Right lobe of liver (tissue), 6 donors: ENCODE measurements at regions not wholly inside any gene's neighbourhood (a gene's known extent, or its start where the extent isn't known, plus 50 kb on each side); places are given as distances from the start of the nearest gene placed in this dataset.

Source experiments
- ATAC-seq, 4 donors: fragments of 200-7000 bp; cut with Tn5 transposase; one replicate each; pipeline ENCODE4 v1.9.1; 2020; ENCODE audit warnings: mild to moderate bottlenecking in 4 of 4, moderate library complexity in 4 of 4
- DNase-seq, 3 donors: peaks; one replicate each; pipeline ENCODE4 v3.0.0-alpha.2; 2020
- H3K27ac ChIP-seq, 3 donors: fragments of 200-600 bp; one replicate each; pipeline ENCODE4 v1.8.0; 2022
- H3K27me3 ChIP-seq, 2 donors: fragments of 200-600 bp; one replicate each; pipeline ENCODE4 v1.8.0; 2022
- H3K36me3 ChIP-seq, 4 donors: fragments of 200-600 bp; sonication (generic) in 1 of 4; one replicate each; pipeline versions ENCODE4 v1.5.1 to v1.8.0; 2017 to 2022; ENCODE audit warnings: control low read depth in 1 of 4
- H3K4me1 ChIP-seq, 4 donors: fragments of 200-600 bp; sonication (generic) in 1 of 4; one replicate each; pipeline versions ENCODE4 v1.5.1 to v1.8.0; 2017 to 2022; ENCODE audit warnings: control low read depth in 1 of 4
- H3K4me3 ChIP-seq, 3 donors: fragments of 200-600 bp; one replicate each; pipeline ENCODE4 v1.8.0; 2022
- H3K9me3 ChIP-seq, 4 donors: fragments of 200-600 bp; sonication (generic) in 1 of 4; one replicate each; pipeline versions ENCODE4 v1.5.1 to v1.8.0; 2017 to 2022; ENCODE audit warnings: control low read depth in 1 of 4
- CTCF ChIP-seq, 4 donors: fragments of 200-600 bp in 3 of 4; fragments of 450-650 bp in 1 of 4; IDR thresholded peaks; one replicate each; pipeline versions ENCODE4 v1.5.1 to v1.8.0; 2016 to 2022; ENCODE audit warnings: antibody characterized with exemption in 4 of 4, mild to moderate bottlenecking in 2 of 4
- POLR2A ChIP-seq: fragments of 450-650 bp; IDR thresholded peaks from one replicate; pipeline ENCODE4 v1.6.1; 2017; ENCODE audit warnings: antibody characterized with exemption, mild to moderate bottlenecking
- WGBS: methylation state at CpG from one replicate; pipeline ENCODE4 v1.1.6; 2018; ENCODE audit warnings: low coverage, low lambda C conversion rate; ENCODE audit not compliant: insufficient coverage; ENCODE audit errors: missing lambda C conversion rate; 5-methylcytosine and 5-hydroxymethylcytosine counted together
- intact Hi-C, 2 donors: fragments of 100-400 bp; cut with DNase I; formaldehyde crosslinking; loops; one replicate each; pipeline versions ENCODE4 v1.11.2 to v1.14.1; 2022
- donor health status: DM: no; HTN: yes; CAD: no.
- donor health status: DM: no; HTN: no; CAD: no.
- donor health status: DM: no; HTN: no; CAD: no.
- donor health status: DM: no; HTN: yes; CAD: no.
- donor health status: DM: no; HTN: yes; CAD: no.

DNA sequence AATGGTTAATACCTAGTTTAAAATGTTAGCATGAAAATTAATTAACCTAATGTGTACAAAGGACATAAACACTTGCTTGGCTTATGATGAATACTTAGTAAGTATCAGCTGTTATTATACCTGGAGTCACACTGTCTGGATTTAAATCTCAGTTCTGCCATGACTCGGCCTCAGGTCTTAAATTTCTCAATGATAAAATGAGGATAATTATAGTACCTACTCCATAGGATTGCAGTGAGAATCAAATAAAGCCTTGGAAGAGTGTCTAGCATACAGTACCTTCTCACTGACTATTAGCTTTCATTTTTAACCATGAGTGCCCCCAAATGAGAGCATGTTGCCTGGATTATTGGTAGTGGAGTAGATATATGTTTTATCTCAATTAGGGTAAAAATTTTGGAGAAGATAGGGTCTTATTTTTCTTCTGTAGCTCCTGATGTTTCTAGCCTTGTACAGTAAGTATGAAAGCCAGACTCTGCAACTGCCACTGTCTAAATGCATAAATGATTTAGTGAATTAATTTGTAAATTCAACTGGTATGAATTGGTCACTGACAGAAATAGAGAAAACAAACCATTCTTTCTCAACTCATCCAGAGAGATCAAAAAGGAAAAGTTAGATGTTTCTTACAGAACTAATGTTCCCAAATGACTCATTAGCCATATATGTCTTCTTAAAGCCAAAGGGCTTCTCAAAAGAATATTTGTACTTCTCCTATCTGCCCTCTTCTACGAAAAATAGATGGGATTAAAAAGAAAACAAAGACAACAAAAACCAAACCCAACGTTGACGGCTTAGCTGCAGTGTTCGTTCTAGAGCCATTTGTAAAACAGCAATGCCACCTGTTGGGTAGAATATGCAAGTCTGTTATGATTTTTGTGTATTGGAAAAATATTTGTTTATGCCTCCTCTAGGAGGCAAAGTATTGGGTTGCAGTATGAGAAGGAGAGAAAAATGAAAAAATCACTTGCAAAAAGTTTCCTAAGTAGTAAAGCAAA lies 53.8 kb upstream of the MROH9 start:
- H3K4me3 ChIP-seq: no peak overlapping the region
- no peaks in the 10 kb centered on the region for H3K9me3 ChIP-seq
- no peaks in the 10 kb centered on the region for H3K36me3 ChIP-seq
- H3K27ac ChIP-seq: no peak overlapping the region
- no peak for DNase-seq
- peak; percentile 27 to 53 (median 34) for TF ChIP-seq CTCF (IDR thresholded peaks at IDR 0.05)
- TF ChIP-seq POLR2A: no peak
- peaks cover 0 to 9% (median 0%) of the 10 kb centered on the region in 4 donors for H3K4me1 ChIP-seq
- 16% methylated on average over 5 of the region's 5 CpGs for WGBS
- ATAC-seq: peak in 2 of 4 donors; percentile 46 to 50
- intact Hi-C loops: no loop called here
- peaks cover 0 to 3% of the 10 kb centered on the region in 2 donors for H3K27me3 ChIP-seq
